ENCODE measurements at regions not wholly inside any gene's neighbourhood (a gene's known extent, or its start where the extent isn't known, plus 50 kb on each side); places are given as distances from the start of the nearest gene placed in this dataset.

- Histone ChIP-seq H3K9me3 (ENCODE audit: control insufficient read depth, insufficient read depth, low read length) (no peaks in the 10 kb centered on the region), H3K4me2 (ENCODE audit: low read length) (no peak overlapping the region), H3K27ac (ENCODE audit: low read depth, low read length) (no peak overlapping the region), H3K4me3 (ENCODE audit: low read length) (no peak overlapping the region), H3K9me2 (replicated peaks; ENCODE audit: control insufficient read depth, low read length) (no peaks in the 10 kb centered on the region), H3K4me1 (ENCODE audit: control insufficient read depth, low read length) (no peaks in the 10 kb centered on the region), H3K36me3 (ENCODE audit: control insufficient read depth, low read length) (no peaks in the 10 kb centered on the region), H3F3A (ENCODE audit: control insufficient read depth, insufficient read depth) (no peaks in the 10 kb centered on the region), H3K79me2 (ENCODE audit: control insufficient read depth, low read length) (no peaks in the 10 kb centered on the region), H3K27me3 (ENCODE audit: control insufficient read depth, low read length) (no peaks in the 10 kb centered on the region), H4K20me1 (ENCODE audit: control insufficient read depth, insufficient read depth, low read depth, low read length) (no peaks in the 10 kb centered on the region)
- no peak for TF ChIP-seq EZH2phosphoT487 (IDR thresholded peaks at IDR 0.05; ENCODE audit: borderline replicate concordance, low read length)
These were observed 227.5 kb downstream of the ACTL7B start for GRCh38 chr9:108628316-108628715.

- Histone ChIP-seq H3K4me2 (ENCODE audit: low read length) (no peak overlapping the region), H3K4me1 (ENCODE audit: control insufficient read depth, low read length) (no peaks in the 10 kb centered on the region)
These were observed 229.0 kb downstream of the ACTL7B start for GRCh38 chr9:108626743-108627142.

GRCh38 chr9:108621991-108622855 lies 233.6 kb downstream of the ACTL7B start:
- TF ChIP-seq CTCF (IDR thresholded peaks at IDR 0.05; ENCODE audit: low read depth, low read length, poor library complexity, severe bottlenecking) = no peak
- no peak for TF ChIP-seq EZH2phosphoT487 (IDR thresholded peaks at IDR 0.05; ENCODE audit: borderline replicate concordance, low read length)
- no peaks in the 10 kb centered on the region for H3F3A ChIP-seq (ENCODE audit: control insufficient read depth, insufficient read depth)
- H3K79me2 ChIP-seq (ENCODE audit: control insufficient read depth, low read length) = no peaks in the 10 kb centered on the region

More at GRCh38 chr9:108626743-108627142, 229.0 kb downstream of the ACTL7B start:
- no peaks in the 10 kb centered on the region for H3K36me3 ChIP-seq (ENCODE audit: control insufficient read depth, low read length)
- H3K79me2 ChIP-seq (ENCODE audit: control insufficient read depth, low read length) = no peaks in the 10 kb centered on the region
- H3K27me3 ChIP-seq (ENCODE audit: control insufficient read depth, low read length) = no peaks in the 10 kb centered on the region
- no peaks in the 10 kb centered on the region for H3K9me3 ChIP-seq (ENCODE audit: control insufficient read depth, insufficient read depth, low read length)
- H3K27ac ChIP-seq (ENCODE audit: low read depth, low read length) = no peak overlapping the region
- no peak overlapping the region for H3K4me3 ChIP-seq (ENCODE audit: low read length)
- H3F3A ChIP-seq (ENCODE audit: control insufficient read depth, insufficient read depth) = no peaks in the 10 kb centered on the region
- no peaks in the 10 kb centered on the region for H4K20me1 ChIP-seq (ENCODE audit: control insufficient read depth, insufficient read depth, low read depth, low read length)
- TF ChIP-seq EZH2phosphoT487 (IDR thresholded peaks at IDR 0.05; ENCODE audit: borderline replicate concordance, low read length) (no peak), CTCF (IDR thresholded peaks at IDR 0.05; ENCODE audit: low read depth, low read length, poor library complexity, severe bottlenecking) (no peak)
- H3K9me2 ChIP-seq (replicated peaks; ENCODE audit: control insufficient read depth, low read length) = no peaks in the 10 kb centered on the region

GRCh38 chr9:108620767-108621166 lies 235.0 kb downstream of the ACTL7B start:
- Histone ChIP-seq H4K20me1 (ENCODE audit: control insufficient read depth, insufficient read depth, low read depth, low read length) (no peaks in the 10 kb centered on the region), H3K4me2 (ENCODE audit: low read length) (no peak overlapping the region)

More at GRCh38 chr9:108621991-108622855, 233.6 kb downstream of the ACTL7B start:
- H3K27me3 ChIP-seq (ENCODE audit: control insufficient read depth, low read length) = no peaks in the 10 kb centered on the region
- H3K9me2 ChIP-seq (replicated peaks; ENCODE audit: control insufficient read depth, low read length) = no peaks in the 10 kb centered on the region
- H3K27ac ChIP-seq (ENCODE audit: low read depth, low read length) = no peak overlapping the region
- H3K9me3 ChIP-seq (ENCODE audit: control insufficient read depth, insufficient read depth, low read length) = no peaks in the 10 kb centered on the region
- no peaks in the 10 kb centered on the region for H4K20me1 ChIP-seq (ENCODE audit: control insufficient read depth, insufficient read depth, low read depth, low read length)
- H3K36me3 ChIP-seq (ENCODE audit: control insufficient read depth, low read length) = no peaks in the 10 kb centered on the region
- no peaks in the 10 kb centered on the region for H3K4me1 ChIP-seq (ENCODE audit: control insufficient read depth, low read length)
- H3K4me3 ChIP-seq (ENCODE audit: low read length) = no peak overlapping the region
- no peak overlapping the region for H3K4me2 ChIP-seq (ENCODE audit: low read length)

More at GRCh38 chr9:108620767-108621166, 235.0 kb downstream of the ACTL7B start:
- Histone ChIP-seq H3K4me3 (ENCODE audit: low read length) (no peak overlapping the region), H3K79me2 (ENCODE audit: control insufficient read depth, low read length) (no peaks in the 10 kb centered on the region), H3K4me1 (ENCODE audit: control insufficient read depth, low read length) (no peaks in the 10 kb centered on the region), H3K9me3 (ENCODE audit: control insufficient read depth, insufficient read depth, low read length) (no peaks in the 10 kb centered on the region), H3K27me3 (ENCODE audit: control insufficient read depth, low read length) (no peaks in the 10 kb centered on the region), H3K9me2 (replicated peaks; ENCODE audit: control insufficient read depth, low read length) (no peaks in the 10 kb centered on the region), H3K36me3 (ENCODE audit: control insufficient read depth, low read length) (no peaks in the 10 kb centered on the region), H3F3A (ENCODE audit: control insufficient read depth, insufficient read depth) (no peaks in the 10 kb centered on the region), H3K27ac (ENCODE audit: low read depth, low read length) (no peak overlapping the region)
- no peak for TF ChIP-seq CTCF (IDR thresholded peaks at IDR 0.05; ENCODE audit: low read depth, low read length, poor library complexity, severe bottlenecking)
- no peak for TF ChIP-seq EZH2phosphoT487 (IDR thresholded peaks at IDR 0.05; ENCODE audit: borderline replicate concordance, low read length)
